A673 (cell line): ENCODE measurements at regions not wholly inside any gene's neighbourhood (a gene's known extent, or its start where the extent isn't known, plus 50 kb on each side); places are given as distances from the start of the nearest gene placed in this dataset.

Source experiments
- CTCF ChIP-seq: fragments of 300-800, 200-600 bp; sonication (generic); conservative IDR thresholded peaks from 2 replicates; pipeline ENCODE4 v1.5.1; 2017; ENCODE audit warnings: low read depth, mild to moderate bottlenecking, antibody characterized with exemption, low read length, moderate library complexity, mixed read lengths
- EZH2 ChIP-seq: fragments of 200-600 bp; sonication (generic); IDR thresholded peaks from 2 replicates; pipeline ENCODE4 v1.6.1; 2017; ENCODE audit warnings: borderline replicate concordance, low read depth, mild to moderate bottlenecking, mixed read lengths, antibody characterized with exemption, low read length; ENCODE audit not compliant: poor library complexity, severe bottlenecking

DNA sequence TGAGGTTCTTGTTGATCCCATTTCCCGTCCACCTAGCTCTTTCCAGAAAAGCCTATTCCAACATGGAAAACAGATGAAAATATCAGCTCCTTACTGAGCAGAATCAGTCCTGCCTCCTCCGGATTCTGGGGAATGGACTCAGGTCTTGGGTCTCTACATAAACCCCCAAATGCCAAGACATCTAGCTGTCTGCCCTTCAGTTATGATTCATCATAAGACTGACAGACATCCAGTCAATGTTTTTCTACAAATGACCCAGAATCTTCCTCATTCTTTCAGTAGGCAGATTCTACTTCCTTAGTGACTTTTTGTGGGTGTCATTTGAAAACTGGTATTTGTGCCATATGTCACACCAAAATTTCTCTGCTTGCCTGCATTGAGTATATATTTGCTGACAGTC is 103.0 kb upstream of the TGFBR2 start:
- TF ChIP-seq CTCF (no peak), EZH2 (no peak)
